ENCODE measurements at regions not wholly inside any gene's neighbourhood (a gene's known extent, or its start where the extent isn't known, plus 50 kb on each side); places are given as distances from the start of the nearest gene placed in this dataset.

- no peak for DNase-seq (ENCODE audit: low read depth)
Observed at GRCh38 chr14:89600950-89601826, 184.2 kb upstream of the FOXN3 start.

GRCh38 chr14:89600029-89600428, 183.0 kb upstream of the FOXN3 start:
- no peak for DNase-seq (ENCODE audit: low read depth)

- DNase-seq (ENCODE audit: low read depth) = no peak
Observed at GRCh38 chr14:89598548-89599186, 181.6 kb upstream of the FOXN3 start.

DNA sequence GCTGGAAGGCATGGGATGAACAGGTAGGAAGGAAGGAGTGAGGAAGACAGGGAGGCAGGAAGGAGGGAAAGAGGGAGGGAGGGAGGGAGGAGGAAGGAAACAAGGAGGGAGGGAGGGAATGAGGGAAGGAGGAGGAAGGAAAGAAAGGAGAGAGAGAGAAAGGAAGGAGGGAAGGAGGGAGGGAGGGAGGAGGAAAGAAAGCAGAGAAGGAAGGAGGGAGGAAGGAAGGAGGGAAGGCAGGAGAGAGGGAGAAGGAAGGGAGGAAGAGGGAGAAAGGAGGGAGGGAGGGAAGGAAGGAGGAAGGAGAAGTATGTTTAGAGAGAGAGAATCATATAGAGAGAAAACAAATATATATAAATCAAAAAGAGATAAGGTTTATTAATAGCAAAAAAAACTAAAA, 175.9 kb upstream of the FOXN3 start:
- DNase-seq (ENCODE audit: low read depth) = no peak

GRCh38 chr14:89589400-89590118, 172.5 kb upstream of the FOXN3 start:
- DNase-seq (ENCODE audit: low read depth) = no peak

DNA sequence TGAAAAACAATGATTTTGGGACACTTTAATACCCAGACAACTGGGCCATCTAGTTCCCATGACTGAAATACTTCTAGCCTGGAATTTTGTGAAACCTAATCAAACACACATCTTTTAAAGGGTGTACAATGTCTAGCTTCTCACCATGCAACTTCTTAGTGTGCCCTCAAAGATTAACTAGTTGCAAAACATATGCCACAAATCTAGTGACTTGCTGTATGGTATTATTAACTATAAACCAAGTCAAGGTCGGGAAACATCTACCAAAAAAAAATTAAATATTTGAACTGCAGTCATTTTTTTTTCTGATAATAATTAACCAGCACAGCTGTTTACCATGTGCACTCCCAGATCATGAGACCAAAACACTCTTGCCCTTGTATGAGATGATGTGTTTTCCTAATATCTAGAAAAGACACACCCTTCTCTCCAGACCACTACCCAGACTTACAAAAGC, 171.8 kb upstream of the FOXN3 start:
- no peak for DNase-seq (ENCODE audit: low read depth)

- no peak for DNase-seq (ENCODE audit: low read depth)
Observed at GRCh38 chr14:89588016-89588415, 171.0 kb upstream of the FOXN3 start.

GRCh38 chr14:89587136-89587420, 170.0 kb upstream of the FOXN3 start:
- no peak for DNase-seq (ENCODE audit: low read depth)

DNA sequence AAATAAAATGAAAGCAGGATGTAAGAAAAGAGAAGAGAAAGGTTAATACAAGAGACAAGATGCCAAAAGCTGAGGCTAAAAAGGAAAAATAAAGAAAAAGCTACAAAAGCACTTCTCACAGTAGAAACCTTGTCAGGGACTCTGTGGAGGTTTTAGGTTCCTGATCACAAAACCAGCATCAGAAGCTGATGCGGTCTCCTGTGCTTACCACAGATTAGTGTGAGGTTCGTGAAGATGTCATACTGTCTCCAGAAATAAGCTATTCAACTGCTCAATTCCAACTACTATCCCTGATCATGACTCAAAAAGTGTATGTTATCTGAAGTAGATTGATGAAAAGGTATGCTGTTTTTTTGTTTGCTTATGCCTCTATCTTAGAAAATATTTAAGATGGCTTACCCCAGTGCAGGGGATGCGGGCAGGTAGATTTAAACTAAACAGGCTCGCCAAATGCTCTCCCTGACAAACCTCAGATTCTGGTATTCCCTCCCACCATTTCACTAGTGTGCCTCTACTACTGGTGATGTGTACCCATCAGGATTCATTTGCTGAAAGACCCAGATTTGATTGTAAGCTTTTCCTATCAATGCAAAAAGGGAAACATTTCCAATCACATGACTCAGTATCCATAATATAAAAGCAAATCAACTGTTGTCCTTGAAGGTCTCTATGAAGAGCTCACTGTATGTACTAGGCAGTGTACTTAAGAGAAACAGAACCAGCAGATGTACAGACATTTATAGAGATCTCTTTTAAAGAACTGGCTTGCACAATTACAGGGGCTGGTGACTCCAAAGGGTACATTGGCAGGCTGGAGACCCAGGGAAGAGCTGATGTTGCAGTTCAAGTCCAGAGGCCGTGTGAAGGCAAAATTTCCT, 169.5 kb upstream of the FOXN3 start:
- no peak for DNase-seq (ENCODE audit: low read depth)

DNA sequence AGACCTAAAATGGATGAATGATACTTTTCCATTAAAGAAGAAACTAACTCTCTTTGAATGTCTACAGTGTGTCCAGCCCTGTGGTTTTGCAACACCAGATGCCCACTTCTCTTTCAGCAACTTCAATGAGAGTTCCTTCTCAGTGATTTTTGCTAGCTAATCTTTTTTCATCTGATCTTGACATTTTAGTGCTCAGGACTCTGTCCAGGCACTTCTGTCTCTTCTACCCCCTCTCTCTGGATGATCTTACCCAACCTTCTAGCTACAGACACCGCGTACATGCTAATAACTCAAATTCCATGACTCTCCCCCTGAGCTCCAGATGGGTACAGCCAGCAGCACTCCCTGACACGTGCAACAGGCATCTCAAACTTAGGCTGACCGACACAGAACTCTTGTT, 161.1 kb upstream of the FOXN3 start:
- DNase-seq (ENCODE audit: low read depth) = no peak

GRCh38 chr14:89576960-89577359, 159.9 kb upstream of the FOXN3 start:
- DNase-seq (ENCODE audit: low read depth) = no peak

GRCh38 chr14:89576145-89576927, 159.3 kb upstream of the FOXN3 start:
- no peak for DNase-seq (ENCODE audit: low read depth)

GRCh38 chr14:89575386-89576061, 158.5 kb upstream of the FOXN3 start:
- DNase-seq (ENCODE audit: low read depth) = no peak

- DNase-seq (ENCODE audit: low read depth) = no peak
Observed at GRCh38 chr14:89574420-89574819, 157.4 kb upstream of the FOXN3 start.

- no peak for DNase-seq (ENCODE audit: low read depth)
Observed at GRCh38 chr14:89573399-89573657, 156.3 kb upstream of the FOXN3 start.

DNA sequence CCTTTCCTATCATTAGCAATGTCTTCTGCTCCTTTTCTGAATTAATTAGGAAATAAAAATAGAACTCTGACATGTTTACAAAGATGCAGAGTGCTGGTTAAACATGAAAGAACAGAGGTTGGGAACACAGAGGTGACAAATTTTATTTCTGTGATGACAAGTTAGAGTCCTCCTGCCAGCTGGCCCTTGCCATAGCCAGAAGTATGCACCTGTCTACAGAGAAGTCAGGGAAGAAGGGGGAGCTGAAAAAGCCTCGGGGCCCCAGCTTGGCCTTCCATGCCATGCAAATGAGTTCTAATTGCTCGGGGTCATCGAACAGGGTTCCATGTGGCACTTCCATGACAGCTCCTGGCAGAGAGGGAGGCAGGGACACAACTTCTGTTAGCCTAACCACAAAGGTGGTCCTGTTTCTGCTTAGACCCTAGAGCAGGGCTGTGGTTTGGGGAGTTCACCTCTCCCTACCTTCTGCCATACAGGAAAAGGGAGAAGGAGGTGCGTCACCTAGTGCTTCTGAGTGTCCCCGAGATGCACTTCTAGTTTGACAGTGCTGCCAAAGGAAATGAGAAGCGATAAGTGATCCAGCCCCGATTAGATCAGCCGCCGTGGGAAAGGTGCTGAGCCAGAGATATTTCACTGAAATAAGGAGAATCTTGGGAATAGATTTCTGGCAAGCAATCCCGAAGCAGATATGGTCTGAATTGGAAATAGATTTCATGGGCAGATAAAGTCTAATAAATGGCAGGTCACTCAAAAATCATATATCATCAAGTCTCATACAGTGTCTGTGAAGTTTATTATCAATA, 155.8 kb upstream of the FOXN3 start:
- DNase-seq (ENCODE audit: low read depth) = no peak

DNA sequence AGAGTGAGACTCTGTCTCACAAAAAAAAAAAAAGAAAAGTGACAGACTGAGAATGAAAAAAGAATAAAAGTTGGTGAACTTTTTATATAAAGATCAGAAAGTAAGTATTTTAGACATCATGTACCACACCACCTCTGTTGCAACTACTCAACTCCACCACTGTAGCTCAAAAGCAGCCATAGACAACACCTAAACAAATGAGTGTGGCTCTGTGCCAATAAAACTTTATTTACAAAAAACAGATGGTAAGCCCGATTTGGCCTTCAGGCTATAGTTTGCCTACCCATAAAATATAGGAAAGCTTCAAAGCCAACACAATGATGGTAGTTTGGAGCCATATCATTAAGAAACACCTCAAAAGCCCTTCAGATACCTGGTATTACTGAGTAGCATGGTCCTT, 154.5 kb upstream of the FOXN3 start:
- DNase-seq (ENCODE audit: low read depth) = no peak

DNA sequence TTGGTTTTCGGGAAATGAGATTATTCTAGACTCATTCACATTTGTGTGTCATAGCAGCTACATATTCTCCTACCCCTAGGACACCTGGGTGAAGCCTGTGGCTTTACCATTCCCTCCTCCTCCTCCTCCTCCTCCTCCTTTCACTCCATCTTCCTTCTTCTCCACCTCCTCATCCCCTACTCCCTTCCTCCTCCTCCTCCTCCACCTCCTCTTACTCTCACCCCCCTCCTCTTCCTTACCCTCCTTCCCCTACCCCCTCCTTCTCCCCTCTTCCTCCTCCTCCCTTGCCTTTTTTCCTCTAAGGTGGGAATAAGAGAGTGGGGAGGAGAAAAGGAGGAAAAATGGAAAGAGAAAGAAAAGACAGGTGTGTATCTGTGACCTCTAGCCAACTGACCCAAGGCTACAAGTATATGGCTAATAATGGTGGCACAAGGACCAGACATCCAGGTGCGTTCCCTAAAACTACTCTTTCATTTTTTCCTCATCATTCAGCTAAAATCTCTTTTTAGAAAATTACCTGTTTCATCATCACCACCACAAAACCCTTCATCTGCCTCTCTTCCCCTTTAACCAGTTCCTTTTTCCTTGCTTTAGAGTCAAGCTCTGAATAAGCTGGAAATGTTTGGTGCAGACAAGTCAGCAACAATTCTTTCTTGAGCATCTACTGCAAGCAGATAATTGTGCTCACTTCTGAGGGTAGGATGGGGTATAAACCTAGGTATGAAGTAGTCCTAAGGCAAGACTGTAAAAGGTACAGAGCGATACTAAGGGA, 149.8 kb upstream of the FOXN3 start:
- no peak for DNase-seq (ENCODE audit: low read depth)

DNA sequence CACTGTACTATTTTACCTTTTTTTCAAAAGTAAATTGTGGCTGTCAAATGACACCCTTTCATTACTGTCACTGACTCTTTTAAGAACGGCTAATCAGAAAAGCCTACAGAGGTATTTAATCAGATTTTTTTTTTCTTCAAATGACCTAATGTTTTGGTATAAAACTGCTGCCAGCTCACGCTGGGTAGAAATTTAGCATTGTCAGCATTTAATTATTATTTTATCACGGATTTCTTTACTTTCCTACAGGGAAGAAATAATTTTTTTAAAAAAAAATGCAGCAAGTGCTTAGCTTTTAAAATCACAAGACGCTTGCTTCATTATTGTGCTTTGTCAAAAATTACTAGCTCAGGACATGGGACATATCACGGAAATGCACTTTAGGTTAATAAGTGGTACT, 149.1 kb upstream of the FOXN3 start:
- DNase-seq (ENCODE audit: low read depth) = no peak

Data from stimulated activated CD8-positive, alpha-beta memory T cell treated with anti-CD3 and anti-CD28 coated beads, Interleukin-7, amount 100 ng/mL, for 24 hours (primary cell).